ENCODE measurements at regions not wholly inside any gene's neighbourhood (a gene's known extent, or its start where the extent isn't known, plus 50 kb on each side); places are given as distances from the start of the nearest gene placed in this dataset.

GRCh38 chr10:14412624-14413023 is 81.9 kb upstream of the FRMD4A start:
- no peak for DNase-seq (ENCODE audit: low spot score)
- Mint-ChIP-seq H3K4me3 (no peak overlapping the region), H3K4me1 (peaks cover 34% of the 10 kb centered on the region), H3K27me3 (ENCODE audit: low read depth) (peaks cover 2% of the 10 kb centered on the region; the same call in 1 of the 2 replicates), H3K27ac (no peak overlapping the region), H3K9me3 (no peaks in the 10 kb centered on the region), H3K36me3 (no peaks in the 10 kb centered on the region)
- no peak for ATAC-seq
- ChIA-PET POLR2A (no interaction called here), CTCF (no interaction called here)
- TF ChIP-seq ZNF232 (CRISPR knock-in tag; IDR thresholded peaks at IDR 0.05): no peak
- TF ChIP-seq ZNF219 (CRISPR knock-in tag; IDR thresholded peaks at IDR 0.05; ENCODE audit: borderline replicate concordance): no peak
- TF ChIP-seq, protein P1, sequence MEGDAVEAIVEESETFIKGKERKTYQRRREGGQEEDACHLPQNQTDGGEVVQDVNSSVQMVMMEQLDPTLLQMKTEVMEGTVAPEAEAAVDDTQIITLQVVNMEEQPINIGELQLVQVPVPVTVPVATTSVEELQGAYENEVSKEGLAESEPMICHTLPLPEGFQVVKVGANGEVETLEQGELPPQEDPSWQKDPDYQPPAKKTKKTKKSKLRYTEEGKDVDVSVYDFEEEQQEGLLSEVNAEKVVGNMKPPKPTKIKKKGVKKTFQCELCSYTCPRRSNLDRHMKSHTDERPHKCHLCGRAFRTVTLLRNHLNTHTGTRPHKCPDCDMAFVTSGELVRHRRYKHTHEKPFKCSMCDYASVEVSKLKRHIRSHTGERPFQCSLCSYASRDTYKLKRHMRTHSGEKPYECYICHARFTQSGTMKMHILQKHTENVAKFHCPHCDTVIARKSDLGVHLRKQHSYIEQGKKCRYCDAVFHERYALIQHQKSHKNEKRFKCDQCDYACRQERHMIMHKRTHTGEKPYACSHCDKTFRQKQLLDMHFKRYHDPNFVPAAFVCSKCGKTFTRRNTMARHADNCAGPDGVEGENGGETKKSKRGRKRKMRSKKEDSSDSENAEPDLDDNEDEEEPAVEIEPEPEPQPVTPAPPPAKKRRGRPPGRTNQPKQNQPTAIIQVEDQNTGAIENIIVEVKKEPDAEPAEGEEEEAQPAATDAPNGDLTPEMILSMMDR (IDR thresholded peaks at IDR 0.05): no peak
- TF ChIP-seq RORB (CRISPR knock-in tag; IDR thresholded peaks at IDR 0.05): no peak

DNA sequence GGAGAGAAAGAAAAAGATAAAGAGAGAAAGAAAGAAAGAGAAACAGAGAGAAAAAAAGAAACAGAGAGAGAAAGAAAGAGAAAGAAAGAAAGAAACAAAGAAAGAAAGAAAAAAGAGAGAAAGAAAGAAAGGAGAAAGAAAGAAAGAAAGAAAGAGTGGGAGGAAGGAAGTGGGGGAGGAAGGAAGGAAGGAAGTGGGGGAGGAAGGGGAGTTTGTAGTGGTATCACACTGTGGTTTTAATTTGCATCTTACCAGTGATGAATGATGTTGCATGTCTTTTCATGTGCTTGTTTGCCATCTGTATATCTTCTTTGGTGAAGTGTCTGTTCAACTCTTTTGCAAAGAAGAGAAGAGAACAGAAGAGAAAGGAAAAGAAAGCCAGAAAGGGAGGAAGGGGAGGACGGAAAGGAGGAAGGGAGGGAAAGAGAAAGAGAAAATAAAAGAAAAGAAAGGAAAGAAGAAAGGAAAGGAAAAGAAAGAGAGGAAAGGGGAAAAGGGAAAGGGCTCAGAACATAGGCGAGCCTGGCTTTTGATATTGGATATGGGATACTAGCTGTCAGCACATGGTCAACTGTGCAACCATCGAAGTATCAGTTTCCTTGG is 79.2 kb upstream of the FRMD4A start:
- peaks cover 14% of the 10 kb centered on the region for H3K4me1 Mint-ChIP-seq
- CTCF ChIA-PET: no interaction called here
- no peak overlapping the region for H3K27ac Mint-ChIP-seq
- DNase-seq (ENCODE audit: low spot score) (no peak), ATAC-seq (no peak)
- H3K36me3 Mint-ChIP-seq: no peaks in the 10 kb centered on the region
- TF ChIP-seq, protein P1 (IDR thresholded peaks at IDR 0.05): no peak
- TF ChIP-seq ZNF512 (CRISPR knock-in tag; IDR thresholded peaks at IDR 0.05; ENCODE audit: borderline replicate concordance): peak; percentile 91; the same call in 1 of the 2 replicates
- 0 out of 2 replicates have a peak, but pooled peaks have one; percentile 60 for TF ChIP-seq ETV6 (CRISPR knock-in tag; IDR thresholded peaks at IDR 0.05)
- peaks cover 2% of the 10 kb centered on the region; the same call in 1 of the 2 replicates for H3K27me3 Mint-ChIP-seq (ENCODE audit: low read depth)
- H3K4me3 Mint-ChIP-seq: no peak overlapping the region
- POLR2A ChIA-PET: no interaction called here
- H3K9me3 Mint-ChIP-seq: no peaks in the 10 kb centered on the region

DNA sequence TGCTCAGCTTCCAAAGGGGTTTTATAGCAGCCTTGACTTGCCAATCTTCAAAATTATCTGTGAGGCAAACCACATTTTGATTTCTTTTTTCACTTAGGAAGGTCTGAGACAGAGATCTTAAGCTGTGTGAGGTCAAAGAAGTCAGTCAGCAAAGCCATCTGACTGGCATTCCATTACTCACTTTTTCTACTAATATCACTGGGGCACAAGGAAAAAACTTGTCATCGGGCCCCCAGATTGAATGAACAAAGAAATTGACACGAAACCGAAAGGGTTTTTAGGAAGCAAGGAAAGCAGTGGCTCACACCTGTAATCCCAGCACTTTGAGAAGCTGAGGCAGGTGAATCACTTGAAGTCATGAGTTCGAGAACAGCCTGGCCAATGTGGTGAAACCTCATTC is 78.5 kb upstream of the FRMD4A start:
- POLR2A ChIA-PET: no interaction called here
- no peaks in the 10 kb centered on the region for H3K9me3 Mint-ChIP-seq
- no peak overlapping the region for H3K27ac Mint-ChIP-seq
- DNase-seq (ENCODE audit: low spot score) (no peak), ATAC-seq (no peak)
- H3K27me3 Mint-ChIP-seq (ENCODE audit: low read depth): peaks cover 2% of the 10 kb centered on the region; the same call in 1 of the 2 replicates
- peaks cover 14% of the 10 kb centered on the region for H3K4me1 Mint-ChIP-seq
- H3K36me3 Mint-ChIP-seq: no peaks in the 10 kb centered on the region
- no peak overlapping the region for H3K4me3 Mint-ChIP-seq
- CTCF ChIA-PET: no interaction called here
- TF ChIP-seq ZMAT4 (CRISPR knock-in tag; IDR thresholded peaks at IDR 0.05) (no peak), PRRX2 (CRISPR knock-in tag; IDR thresholded peaks at IDR 0.05) (no peak), RELA (CRISPR knock-in tag; IDR thresholded peaks at IDR 0.05; ENCODE audit: borderline replicate concordance) (no peak), NFYB (CRISPR knock-in tag; conservative IDR thresholded peaks at IDR 0.05; ENCODE audit: low read depth) (no peak), OVOL2 (CRISPR knock-in tag; IDR thresholded peaks at IDR 0.05; ENCODE audit: borderline replicate concordance) (no peak), TEAD1 (CRISPR knock-in tag; IDR thresholded peaks at IDR 0.05) (no peak), ZNF317 (CRISPR knock-in tag; IDR thresholded peaks at IDR 0.05; ENCODE audit: borderline replicate concordance, low read depth) (no peak), ZNF138 (CRISPR knock-in tag; conservative IDR thresholded peaks at IDR 0.05) (no peak), IRF2 (CRISPR knock-in tag; IDR thresholded peaks at IDR 0.05; ENCODE audit: borderline replicate concordance, low read depth) (no peak), ATF6 (CRISPR knock-in tag; IDR thresholded peaks at IDR 0.05) (no peak), IRF1 (CRISPR knock-in tag; IDR thresholded peaks at IDR 0.05) (no peak), JUN (CRISPR knock-in tag; IDR thresholded peaks at IDR 0.05) (no peak), SOX15 (CRISPR knock-in tag; IDR thresholded peaks at IDR 0.05) (no peak), CDX4 (CRISPR knock-in tag; IDR thresholded peaks at IDR 0.05; ENCODE audit: borderline replicate concordance) (no peak), GRHL2 (CRISPR knock-in tag; IDR thresholded peaks at IDR 0.05; ENCODE audit: insufficient replicate concordance, severe bottlenecking) (no peak), NFATC4 (CRISPR knock-in tag; IDR thresholded peaks at IDR 0.05) (no peak)

Data from WTC11 (cell line).